Middle frontal gyrus (tissue), 1 donor: ENCODE measurements at regions not wholly inside any gene's neighbourhood (a gene's known extent, or its start where the extent isn't known, plus 50 kb on each side); places are given as distances from the start of the nearest gene placed in this dataset.

Experiments
- DNase-seq: peaks from one replicate; pipeline ENCODE4 v3.0.0-alpha.2; 2015; ENCODE audit warnings: low spot score; ENCODE audit errors: extremely low spot score

DNA sequence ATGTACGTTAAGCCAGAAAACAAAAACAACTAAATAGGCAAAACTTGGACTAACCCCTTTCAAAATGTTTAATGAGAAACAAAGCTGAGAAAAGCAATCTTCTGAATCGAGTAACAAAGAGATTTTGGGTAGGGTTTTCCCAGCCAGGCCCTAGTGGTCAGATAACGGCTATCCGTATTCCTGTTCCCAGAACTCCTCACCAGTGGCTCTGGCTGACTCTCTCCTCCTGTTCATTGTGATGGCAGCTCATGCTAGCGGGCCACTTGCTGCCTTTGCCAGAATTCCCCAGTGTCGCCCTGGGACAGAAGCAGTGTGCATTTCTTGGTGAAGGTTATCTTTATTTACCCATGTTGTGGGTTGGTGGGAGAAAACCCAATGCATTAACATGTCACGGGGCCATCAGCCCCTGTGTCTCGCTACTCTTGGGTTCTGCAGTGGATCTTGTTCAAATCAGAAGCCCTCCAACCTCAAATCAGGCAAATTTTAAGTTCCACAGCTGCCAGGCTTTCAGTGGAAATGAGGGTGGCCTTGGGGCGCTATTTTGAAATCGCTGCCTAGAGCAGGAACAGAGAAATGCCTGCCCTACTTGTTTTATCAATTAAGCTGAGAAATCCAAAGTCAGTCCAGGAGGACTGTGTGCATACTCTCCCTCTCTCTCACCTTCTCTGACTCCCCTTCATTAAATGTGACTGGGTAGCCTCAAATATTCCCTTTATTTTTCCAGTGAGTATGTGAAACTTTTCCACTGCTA lies 164.5 kb upstream of the NPVF start:
- no peak for DNase-seq

DNA sequence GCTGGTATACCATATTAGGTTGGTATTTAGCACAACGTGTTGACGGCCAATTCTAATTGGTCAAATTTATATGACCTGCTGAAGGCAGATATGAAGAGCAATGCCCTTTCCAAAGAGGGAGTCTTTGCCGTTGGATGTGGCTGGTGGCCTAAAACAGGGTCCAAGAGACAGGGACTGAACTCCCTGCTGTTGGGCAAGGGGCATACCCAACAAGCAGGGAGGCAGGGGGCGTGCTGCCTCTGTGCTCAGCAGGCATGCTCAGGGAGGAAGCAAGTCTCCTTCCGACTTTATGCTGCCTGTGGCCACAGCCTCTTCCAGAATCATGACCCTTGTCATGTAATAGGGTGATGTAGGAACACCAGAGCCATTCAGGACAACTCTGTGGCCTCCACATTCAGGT lies 167.7 kb upstream of the NPVF start:
- no peak for DNase-seq

DNA sequence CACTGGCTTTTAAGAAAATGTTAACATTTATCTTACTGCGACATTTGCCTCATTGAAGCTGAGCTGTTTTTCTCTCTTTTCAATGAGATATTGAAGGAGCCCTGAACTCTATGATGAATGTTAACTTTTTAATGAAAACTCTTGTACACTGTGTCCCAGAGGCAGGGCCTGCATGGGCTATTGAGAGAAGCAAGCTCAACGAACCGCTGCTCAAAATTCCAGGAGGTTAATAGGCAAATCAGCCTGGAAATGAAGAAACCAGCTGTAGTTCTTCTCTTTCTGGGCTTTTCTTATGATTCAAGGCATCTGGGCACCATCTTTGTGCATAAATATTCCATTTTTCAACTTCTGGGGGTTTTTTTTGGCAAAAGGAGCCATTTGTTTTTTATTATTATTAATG lies 168.4 kb upstream of the NPVF start:
- DNase-seq: no peak

DNA sequence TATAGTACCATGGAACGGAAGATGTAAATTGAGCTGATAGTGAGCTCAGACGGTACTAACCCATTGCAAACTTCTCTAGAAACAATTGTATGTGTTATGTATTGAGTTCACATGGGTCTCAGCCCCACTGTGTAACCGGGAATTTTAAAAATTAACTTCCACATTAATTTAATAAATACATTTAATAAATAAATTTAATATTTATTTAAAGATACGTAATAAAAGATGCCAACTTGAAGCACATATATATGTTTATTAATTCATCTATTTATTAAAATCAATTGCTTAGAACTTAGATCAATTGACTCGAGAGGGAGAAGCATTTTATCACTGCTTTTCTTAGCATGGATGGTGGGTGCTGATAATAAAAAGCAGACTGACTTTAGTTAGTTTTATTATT lies 170.1 kb upstream of the NPVF start:
- no peak for DNase-seq

DNA sequence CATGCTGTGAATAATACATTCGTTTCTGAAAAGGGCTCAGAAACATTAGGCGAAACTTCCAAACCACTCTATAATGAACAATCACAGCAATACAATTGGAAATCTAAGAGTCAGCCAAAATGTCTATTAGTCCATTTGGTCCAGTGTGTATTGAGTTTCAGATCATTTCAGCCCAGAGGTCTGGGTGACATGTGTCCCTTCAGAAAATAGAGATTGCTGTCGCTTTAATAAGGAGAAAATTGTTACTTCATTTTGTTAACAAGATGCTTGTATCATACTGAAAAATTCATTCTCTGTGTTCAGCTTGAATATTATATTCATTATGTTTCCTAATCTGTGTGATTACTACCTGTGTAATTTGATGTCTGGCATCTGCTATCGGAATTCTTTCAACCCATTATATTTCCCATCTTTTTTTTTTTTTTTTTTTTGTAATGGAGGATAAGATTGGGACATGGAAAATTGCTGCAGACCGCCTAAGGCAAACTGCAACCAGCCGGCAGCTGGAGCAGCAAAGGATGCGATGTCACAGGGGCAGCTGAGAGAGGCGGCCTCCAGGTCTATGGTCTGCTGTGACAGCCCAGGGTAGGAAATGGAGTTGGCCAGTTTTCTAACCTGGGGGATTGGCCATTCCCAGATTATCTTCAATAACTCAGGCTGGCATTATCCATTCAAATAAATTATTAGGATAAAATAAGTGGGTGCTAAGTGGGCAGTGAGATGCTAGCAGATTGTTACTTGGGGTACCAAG lies 170.9 kb upstream of the NPVF start:
- no peak for DNase-seq

DNA sequence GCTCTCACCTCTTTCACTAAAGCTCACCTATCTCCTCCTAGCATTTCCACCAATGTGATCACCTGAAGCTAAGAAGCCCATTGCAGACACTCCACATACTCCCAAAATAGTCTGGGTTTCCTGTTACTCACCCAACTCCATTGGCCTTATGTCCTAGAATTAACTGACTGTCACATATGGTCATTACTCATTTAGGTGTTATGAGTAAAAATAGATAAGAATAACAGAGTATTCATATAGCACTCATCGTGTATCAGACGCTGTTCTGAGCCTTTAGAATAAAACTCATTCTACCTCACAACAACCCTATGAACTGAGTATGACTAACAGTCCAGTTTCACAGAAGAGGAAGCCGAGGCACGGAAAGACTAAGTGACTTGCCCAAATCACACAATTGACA lies 174.2 kb upstream of the NPVF start:
- DNase-seq: no peak

DNA sequence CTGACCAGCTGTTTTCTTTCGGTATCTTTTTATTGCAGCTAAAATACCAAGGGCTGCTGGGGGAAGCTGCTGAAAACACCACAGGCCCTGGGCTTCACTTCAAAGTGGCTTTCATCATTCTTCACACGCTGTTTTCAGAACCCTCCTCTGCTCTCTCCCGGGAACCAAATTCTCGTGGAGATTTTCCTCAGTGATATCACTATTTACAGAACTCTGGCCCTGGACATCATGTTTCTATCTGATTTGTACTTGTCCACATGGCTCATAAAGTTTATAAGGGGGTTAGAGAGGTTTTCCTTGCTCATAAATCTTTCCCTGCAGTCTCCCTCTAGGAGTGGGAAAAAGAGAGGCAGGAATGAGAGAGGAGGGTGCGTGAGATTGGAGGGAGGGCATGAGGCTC lies 177.4 kb upstream of the NPVF start:
- DNase-seq: no peak

DNA sequence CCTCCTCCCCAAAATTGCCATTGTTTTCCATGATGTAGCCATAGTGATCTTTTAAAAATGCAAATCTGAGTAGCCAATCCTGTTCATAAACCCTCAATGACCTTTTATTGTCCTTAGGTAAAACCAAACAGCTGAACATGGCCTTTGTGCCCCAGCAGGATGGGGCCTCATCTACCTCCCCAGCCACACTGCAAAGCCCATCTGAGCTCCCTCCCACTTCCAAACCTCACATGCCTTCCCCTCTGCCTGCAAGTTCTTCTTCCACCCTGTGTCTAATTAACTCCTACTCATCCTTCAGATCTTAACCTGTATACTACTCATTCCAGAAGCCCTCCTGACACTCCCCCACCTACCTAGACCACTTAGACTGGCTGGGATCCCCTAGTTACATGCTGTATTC lies 178.8 kb upstream of the NPVF start:
- no peak for DNase-seq

DNA sequence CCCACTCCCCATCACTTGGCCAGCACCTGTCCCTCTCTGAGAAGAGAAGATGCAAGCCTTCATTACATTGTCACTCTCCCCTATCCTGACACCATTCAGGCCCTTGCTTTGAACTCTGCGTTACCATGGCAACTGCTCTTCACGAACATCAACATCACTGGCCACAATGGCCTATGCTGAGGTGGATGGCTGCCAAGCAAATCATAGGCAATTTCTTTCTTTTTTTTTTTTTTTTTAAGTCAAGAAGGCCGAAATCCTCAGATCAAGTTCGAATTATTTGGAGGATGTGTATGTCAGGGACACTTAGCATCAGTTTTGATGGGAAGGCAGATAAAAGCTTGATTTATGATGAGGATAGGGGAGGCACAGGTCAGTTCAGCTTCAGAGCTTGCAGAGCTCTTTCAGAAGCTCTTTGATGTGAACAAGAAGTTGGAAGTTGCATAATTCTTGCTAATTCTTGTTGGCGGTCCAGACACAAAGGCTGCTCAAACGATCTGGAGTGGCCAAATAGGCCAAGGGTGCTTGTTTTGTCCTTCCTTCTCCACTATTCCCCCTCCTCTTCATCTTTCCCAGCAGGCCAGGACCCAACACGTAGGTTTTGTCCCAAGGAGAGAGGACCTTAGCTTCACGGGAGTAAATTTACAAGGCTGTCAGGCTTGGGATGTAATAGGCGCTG lies 179.9 kb upstream of the NPVF start:
- no peak for DNase-seq

DNA sequence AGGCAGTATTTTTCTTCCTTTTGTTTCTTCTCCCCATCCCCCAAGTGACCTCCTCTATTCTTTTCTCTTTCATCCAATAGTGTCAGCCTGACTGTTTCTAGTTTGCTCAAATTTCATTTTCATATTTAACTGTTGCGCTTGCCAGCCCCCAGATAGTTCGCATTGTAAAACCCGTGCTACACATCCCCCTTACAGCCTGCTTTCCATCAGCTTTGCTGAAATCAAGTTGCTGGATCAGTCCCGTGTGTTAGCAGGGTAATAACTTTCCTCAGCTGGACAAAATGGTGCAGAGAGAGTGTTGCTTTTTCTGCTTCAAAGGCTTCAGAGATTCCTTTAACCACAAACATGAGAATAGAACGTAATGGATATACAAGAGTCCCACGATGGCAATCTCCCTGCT lies 180.6 kb upstream of the NPVF start:
- no peak for DNase-seq

DNA sequence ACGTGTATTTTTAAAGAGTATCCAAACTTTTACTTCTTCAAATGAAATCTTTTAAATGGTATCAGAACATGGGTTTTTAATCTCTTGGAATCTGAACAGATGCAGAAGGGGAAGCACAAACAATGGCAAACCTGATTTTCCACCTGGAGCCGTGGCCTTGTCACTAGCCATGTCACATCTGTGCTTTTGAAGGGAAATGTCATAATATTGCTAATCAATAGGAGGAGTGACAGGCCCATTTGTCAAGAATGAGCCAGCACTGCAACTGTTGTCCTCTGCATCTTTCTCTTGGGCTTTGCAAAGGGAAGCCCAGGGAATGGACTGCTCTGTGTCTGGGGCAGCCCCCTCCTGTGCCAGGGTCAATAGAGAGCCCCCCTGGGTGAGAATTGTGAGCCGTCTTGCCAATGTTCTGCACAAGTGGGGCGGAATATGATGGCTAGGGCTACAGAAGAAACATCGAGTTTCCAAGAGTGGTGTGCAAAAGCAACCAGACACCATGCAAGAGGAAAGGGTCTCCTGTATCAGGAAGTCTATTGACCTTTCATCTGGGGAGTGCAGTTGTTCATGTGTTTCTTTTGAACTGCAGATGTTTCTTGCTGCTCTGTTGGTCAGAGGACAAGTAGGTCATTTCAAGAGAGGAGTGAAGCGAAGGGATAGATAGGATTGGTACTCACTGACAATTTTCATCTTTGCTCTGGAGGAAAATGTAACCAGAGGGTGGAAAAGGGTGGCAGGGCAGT lies 181.8 kb upstream of the NPVF start:
- DNase-seq: no peak

DNA sequence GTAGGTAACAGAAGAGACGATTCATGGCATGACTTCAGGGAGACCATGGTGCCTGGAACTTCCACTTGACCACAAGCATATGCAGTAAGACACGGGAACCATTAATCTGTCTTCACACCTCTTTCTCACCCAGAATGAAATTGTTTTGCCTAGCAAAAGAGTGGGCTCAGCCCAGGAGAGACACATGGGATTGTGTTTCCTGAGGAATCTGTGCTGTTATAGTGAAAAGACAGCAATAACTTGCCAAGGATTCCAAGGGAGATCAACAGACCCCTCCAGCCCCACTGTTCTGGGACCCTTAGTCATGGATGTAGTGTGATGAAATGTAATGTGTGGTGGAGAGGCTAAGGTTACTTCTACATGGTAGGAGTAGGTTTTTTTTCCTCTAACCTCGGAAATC lies 192.5 kb upstream of the NPVF start:
- no peak for DNase-seq

DNA sequence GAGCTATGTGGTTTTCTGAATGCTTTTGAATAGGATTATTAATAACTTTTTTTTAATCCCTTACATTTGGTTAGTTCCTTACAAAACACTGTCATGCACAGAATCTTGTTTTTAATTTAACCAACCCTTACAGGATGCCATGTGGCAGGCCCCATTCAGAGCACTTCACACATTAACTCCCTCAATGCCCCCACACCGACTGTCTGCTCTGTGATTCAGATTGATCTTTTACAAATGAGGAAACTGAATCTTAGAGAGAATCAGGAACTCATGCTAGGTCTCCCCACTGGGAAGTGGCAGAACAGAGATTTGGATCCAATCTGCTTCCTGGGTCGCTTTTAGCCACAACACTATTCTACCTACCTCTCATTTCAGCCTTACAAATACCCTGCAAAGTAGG lies 195.8 kb upstream of the NPVF start:
- DNase-seq: no peak

DNA sequence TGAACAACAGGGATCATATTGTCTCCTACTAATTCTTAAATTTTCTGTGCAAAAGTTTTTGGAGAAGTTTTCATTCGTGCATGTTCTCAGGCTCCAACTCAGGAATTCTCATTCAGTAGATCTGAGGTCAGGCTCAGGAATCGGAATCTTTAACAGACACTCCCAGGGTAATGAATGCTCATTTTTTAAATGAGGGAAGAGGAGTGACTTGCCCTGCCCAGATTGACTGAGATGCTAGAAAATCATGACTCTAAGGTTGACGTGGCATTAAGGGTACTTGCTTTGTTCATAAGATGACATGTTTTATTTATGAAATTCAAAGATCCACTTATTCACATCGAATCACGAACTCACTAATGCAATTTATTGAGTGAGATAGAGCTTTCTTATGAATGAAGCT lies 196.6 kb upstream of the NPVF start:
- DNase-seq: no peak

DNA sequence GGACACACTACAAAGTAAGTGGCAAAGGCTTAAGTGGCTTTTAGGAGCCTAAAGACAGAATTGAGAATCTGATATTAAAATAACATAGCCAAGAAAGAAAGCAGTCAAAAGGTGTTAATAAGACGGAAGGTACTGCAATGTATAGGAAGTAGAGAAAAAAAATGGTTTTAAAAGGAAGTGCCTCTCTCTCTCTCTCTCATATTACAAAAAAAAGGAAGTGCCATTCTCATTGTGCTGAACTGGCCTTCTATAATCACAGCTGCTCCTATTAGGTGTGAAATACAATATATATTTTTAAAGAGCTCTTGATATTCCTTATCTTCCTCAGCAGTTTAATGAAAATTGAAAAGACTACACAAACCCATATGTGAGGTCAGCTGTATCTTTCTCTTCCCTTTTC lies 199.4 kb upstream of the NPVF start:
- no peak for DNase-seq

DNA sequence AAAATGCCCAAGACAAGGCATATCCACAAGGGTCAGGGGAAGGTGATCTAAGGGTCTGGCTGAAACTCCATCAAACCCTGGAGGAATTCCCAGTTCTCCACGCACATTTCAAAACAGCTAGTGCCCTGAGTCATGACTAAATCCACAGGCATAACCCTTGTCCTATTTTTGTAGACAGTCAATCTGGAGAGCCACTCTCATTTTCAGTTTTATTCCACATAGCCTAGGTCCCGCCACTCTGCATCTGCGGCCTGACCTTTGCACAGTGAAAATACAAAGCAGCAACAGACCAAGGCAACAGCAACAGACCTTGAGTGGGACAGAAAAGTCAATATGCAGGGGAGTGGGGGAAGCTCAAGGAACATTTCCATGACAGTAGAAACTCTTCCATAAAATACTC lies 201.4 kb upstream of the NPVF start:
- no peak for DNase-seq

DNA sequence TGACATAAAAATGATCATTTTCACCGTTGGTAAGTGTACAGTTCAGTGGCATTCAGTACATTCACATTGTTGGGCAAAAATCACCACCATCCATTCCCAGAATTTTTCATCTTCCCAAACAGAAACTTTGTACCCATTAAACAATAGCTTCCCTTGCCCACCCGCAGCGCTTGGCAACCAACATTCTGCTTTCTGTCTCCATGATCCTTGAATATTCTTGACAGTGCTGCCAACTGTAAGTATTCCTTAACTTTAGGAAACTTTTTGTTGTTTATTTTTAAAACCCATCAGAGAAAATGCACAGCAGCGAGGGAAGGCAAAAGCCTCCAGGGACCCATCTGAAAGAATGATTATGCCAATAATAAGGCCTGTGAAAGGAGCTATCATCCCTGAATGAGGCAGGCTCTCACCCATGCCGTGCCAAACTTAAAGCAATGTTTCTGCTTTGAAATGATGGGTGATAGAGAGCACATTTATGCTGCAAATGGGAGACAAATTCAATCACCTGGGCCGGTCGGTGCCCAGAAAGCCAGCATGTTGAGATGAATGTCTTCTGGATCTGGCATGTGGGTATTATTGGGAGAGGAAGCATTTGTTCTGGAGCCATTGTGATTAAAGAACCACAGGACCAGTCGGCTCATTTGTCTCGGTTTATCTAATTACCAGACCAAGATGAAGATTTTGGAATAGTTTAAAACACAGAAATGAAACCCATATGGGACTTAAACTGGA lies 202.1 kb upstream of the NPVF start:
- no peak for DNase-seq

DNA sequence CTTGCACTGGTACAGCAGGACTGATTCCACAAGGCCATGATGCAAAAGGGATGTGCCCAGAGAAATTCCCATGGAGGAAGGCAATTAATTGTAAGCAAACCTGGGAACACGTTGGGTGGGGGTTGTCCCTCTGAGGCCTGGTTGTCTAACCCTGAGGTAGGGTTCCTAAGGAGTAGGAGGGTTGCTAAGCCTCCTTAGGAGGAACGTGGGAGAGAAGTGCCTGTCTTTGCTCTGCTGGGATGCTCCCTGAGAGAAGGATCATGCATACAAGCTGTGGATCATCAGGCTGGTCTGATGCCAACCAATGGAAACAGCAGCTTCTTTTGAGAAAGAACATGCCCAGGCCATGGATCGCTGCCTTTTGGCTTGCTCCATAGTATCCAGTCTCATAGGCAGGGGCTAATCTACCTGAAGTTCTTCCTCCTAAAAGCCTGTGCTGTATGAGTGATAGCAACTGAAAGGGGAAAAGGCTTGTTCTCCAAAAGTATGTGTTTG lies 203.7 kb upstream of the NPVF start:
- DNase-seq: no peak

DNA sequence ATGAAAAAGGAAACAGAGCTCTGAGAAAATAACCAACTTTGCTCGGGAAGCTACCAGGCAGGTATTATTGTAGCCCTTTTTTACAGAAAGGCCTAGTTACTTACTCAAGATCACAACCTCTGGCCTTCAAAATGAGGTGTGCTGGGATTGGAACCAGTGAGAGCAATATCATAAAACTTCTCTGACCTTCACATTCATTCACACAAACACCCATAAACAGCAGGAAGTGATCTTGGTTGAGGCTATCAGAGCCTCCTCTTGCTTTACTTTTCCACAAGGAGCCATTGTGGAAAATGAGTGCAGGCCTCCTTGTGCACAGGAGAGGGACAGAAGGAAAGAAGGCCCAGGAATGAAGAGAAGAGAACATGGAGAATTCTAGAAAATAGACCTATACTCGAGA lies 204.5 kb upstream of the NPVF start:
- no peak for DNase-seq

DNA sequence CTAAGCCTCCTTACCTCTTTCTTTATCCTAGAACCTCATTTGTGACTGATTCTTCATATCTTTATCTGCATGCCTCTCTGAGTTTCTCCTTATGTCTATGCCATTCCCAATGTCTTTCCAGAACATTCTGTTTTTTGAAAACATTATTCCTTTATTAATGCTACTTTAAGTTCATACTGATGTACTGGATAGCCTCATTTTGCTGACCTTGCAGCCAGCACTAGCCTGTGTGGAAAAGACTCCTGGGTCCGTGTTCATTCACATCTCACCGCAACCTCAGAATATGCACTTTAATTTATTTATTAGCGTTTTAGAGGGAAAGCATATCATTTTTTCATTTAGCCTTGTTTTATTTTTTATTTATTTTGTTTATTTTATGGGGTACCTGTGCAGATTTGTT lies 208.1 kb upstream of the NPVF start:
- no peak for DNase-seq

DNA sequence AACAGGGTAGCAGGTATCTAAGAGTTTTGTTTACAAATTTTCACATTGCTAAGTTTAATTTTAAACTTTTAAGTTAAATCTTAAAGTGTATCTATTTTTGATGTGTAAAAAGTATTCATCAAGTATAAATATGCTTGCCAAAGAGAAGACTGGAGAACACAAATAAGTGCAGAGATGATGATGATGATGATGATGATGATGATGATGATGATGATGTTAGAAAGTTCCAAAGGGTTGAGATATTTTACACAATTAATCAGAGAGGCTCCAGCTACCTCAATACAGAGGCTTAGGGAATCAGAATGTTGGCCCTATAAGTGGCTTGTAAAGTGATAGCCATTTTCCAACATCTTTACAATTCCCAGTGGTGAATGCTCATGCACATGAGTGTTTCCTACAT lies 209.0 kb upstream of the NPVF start:
- DNase-seq: no peak
